ENCODE measurements at regions not wholly inside any gene's neighbourhood (a gene's known extent, or its start where the extent isn't known, plus 50 kb on each side); places are given as distances from the start of the nearest gene placed in this dataset.

DNA sequence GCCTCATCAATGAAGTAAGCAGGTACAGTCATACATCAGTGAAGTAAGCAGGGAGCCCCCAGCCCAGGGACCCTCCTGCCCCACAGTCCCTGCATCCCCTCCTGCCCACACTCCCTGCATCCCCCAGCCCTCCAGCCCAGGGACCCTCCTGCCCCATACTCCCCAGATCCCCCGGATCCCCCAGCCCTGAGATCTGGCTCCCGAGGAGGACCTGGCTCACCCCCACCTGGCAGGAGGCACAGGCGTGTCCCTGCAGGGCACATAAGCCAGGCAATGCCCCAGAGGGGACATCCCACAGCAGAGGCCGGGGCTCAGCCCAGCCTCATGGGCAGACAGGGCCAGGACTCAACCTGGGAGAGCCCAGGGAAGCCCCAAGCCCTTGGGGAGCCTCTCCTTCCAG, 53.6 kb upstream of the TPM4 start:
- DNase-seq = no peak

DNA sequence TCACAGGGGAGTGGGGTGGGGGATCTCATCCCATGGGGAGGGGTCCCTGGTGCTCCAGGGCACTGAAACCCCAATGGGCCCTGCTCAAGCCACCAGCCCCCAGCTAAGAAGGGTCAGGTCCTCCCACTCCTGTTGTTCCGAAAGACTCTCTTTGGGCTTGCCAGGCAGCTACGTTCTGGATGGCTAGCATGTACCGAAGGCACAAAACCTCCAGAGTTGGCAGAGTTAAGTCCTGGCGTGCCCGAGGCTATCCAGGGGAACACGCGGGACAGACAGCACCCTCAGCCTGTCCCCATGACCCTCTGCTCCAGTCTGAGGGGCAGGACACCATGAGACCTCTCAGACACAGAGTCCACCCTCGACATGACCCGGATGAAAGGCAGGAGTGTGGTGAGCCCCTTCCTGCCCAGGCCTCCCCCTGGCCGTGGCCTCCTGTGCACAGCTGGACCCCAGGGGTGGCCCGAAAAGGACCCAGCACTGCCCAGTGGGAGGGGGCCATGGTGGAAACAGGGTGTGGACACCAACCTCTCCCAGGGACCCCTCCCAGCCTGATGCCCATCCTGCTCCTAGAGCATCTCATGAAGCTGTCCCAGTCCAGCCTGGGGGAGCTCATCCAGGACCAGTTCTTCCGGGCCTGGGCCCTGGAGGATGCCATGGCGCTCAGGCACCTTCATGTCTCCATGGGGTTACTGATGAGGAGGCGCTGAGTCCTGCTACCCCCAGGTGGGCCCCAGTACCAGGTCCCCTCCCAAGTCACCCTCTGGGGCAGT, 53.0 kb upstream of the TPM4 start:
- no peak for DNase-seq

DNA sequence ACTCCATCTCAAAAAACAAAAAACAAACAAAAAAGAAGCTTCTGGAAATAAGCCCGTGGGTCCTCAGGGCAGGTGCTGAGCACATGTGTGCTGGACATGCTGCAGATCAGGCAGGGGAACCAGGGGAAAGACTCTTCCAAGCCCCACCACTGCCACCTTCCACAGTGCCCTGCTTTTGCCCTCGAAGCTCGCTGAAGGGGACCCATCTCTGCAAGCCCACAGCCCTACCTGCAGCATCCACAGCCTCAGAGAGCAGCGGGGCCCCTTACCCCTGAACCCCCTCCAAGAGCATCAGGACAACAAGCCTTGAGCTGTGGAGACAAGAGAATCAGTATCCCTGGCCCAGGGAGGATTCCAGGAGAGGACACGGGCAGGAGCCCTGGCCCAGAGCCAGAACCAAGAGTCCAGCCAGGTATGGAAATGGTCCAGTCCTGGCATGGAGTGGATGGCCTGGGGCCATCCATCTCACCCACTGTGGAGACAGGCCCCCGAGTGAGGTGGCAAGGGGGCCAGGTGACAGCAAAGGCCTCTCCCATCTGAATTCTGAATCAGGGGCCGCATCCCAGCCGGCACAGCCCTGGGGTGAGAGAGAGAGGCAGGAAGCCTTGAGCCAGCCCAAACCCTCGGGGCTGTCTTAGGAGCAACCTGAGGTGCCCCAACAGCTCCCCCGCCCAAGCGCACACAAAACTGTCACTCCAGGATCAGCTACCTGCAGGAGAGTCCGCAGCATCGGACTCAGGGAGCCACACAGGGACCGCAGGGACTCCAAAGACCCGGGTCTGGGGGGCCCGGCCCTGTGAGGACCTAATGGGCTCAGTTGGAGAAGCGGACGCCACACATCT, 51.8 kb upstream of the TPM4 start:
- no peak for DNase-seq

DNA sequence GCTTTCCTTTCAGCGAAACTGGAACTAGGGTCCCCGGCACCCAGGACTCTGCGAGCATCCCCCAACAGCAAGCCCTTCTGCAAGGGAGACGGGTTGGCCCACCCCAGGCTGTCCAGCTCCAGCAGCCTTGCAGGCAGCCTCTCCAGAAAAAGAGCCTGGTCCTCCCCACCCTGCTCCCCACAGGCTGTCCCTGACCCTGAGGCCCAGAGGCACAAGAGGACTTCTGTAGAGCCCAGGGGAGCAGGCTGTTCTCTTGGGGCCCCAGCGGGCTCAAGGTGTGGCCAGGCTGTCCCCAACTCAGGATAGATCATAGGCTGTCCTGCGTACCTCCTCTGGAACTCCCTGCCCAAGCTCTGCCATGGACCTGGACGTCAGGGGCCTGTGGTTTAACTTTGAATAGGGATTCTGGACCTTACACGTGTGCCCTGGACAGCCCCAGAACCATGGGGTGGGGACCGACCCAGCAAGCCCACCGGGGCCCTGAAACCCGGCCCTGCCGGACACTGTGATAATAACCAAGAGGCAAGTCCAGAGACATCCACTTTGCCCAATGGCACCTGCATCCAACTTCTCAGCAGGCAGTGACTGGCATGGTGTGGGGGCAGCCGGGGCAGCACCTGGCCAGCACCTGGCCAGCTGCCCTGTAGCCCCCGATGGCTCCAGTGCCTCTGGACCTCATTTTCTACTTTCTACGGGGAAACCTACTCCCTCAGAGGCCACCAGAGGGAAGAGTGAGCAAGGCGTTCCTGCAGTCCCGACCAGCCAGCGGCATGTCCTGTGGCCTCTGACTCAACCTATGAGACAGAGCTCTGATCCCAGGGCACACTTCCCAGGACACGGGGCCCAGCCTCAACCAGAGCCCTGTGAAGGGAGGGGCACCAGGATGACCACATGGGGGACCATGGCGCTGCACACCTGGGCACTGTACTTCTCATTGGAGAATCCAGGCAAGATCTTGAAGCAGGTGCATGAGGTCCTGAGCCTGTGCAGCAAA, 50.9 kb upstream of the TPM4 start:
- no peak for DNase-seq

DNA sequence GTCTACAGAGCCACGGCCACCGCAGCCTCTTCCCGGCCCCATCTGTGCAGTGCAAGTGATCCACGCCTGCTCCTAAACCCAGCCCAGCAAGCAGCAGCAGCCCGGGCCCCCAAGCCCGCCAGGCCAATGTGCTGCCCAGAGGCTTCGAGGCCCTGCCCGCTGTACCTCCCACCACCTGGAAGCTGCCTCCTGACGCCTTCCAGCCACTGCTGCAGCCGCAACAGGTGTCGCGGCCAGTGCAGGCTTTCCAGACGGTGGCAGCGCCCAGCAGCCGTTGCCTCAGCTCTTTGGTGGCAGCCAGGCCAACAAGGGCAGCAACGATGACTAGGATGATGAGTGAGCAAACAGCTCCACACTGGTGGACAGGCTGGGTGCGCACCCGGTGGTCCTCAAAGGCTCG, 50.2 kb upstream of the TPM4 start:
- no peak for DNase-seq
